Karpas-422 (cell line): ENCODE measurements at regions not wholly inside any gene's neighbourhood (a gene's known extent, or its start where the extent isn't known, plus 50 kb on each side); places are given as distances from the start of the nearest gene placed in this dataset.
"Not testable (repeated sequence)": the region's sequence is repeated elsewhere in the genome, so short reads cannot be mapped to it uniquely, and the experiment has no call there.

Experiments used
- DNase-seq: peaks from one replicate; pipeline ENCODE4 v3.0.0-alpha.2; 2015
- H2AFZ ChIP-seq: fragments of 200-600 bp; sonication (generic); 2 replicates; pipeline ENCODE4 v1.6.1; 2014; ENCODE audit warnings: antibody characterized with exemption, low read length, mixed read lengths
- H3K27ac ChIP-seq: fragments of 200-600 bp; sonication (generic); 2 replicates; pipeline ENCODE4 v1.5.1; 2014; ENCODE audit warnings: mild to moderate bottlenecking, low read length, moderate library complexity
- H3K27me3 ChIP-seq: fragments of 200-600 bp; sonication (generic); 2 replicates; pipeline ENCODE4 v1.6.1; 2014; ENCODE audit warnings: low read length, mixed read lengths
- H3K36me3 ChIP-seq: fragments of 200-600 bp; sonication (generic); 2 replicates; pipeline ENCODE4 v1.6.1; 2014; ENCODE audit warnings: low read length, mixed read lengths; ENCODE audit not compliant: insufficient read depth
- H3K4me1 ChIP-seq: fragments of 200-600 bp; sonication (generic); 2 replicates; pipeline ENCODE4 v1.6.1; 2014; ENCODE audit warnings: mild to moderate bottlenecking, low read length, mixed read lengths
- H3K4me2 ChIP-seq: fragments of 200-600 bp; sonication (generic); 2 replicates; pipeline ENCODE4 v1.6.1; 2014; ENCODE audit warnings: low read length, low read depth, mild to moderate bottlenecking; ENCODE audit not compliant: poor library complexity, severe bottlenecking
- H3K4me3 ChIP-seq: fragments of 200-600 bp; sonication (generic); 2 replicates; pipeline ENCODE4 v1.5.1; 2014; ENCODE audit warnings: mild to moderate bottlenecking, antibody characterized with exemption, low read length, mixed read lengths
- H3K79me2 ChIP-seq: fragments of 200-600 bp; sonication (generic); 2 replicates; pipeline ENCODE4 v1.6.1; 2014; ENCODE audit warnings: mild to moderate bottlenecking, low read length, mixed read lengths
- H3K9ac ChIP-seq: fragments of 200-600 bp; sonication (generic); 2 replicates; pipeline ENCODE4 v1.6.0; 2014; ENCODE audit warnings: low read length
- H3K9me2 ChIP-seq: fragments of 200-600 bp; sonication (generic), shearing (Covaris generic); replicated peaks from 2 replicates; pipeline ENCODE4 v1.6.0; 2014; ENCODE audit warnings: mild to moderate bottlenecking, low read length, moderate library complexity; ENCODE audit not compliant: insufficient read depth
- H3K9me3 ChIP-seq: fragments of 300-700, 200-600 bp; sonication (generic); 2 replicates; pipeline ENCODE4 v1.6.1; 2014; ENCODE audit warnings: low read length, mixed read lengths
- H4K20me1 ChIP-seq: fragments of 200-600 bp; sonication (generic); 2 replicates; pipeline ENCODE4 v1.6.1; 2014; ENCODE audit warnings: mild to moderate bottlenecking, antibody characterized with exemption, low read length, low read depth; ENCODE audit not compliant: insufficient read depth

DNA sequence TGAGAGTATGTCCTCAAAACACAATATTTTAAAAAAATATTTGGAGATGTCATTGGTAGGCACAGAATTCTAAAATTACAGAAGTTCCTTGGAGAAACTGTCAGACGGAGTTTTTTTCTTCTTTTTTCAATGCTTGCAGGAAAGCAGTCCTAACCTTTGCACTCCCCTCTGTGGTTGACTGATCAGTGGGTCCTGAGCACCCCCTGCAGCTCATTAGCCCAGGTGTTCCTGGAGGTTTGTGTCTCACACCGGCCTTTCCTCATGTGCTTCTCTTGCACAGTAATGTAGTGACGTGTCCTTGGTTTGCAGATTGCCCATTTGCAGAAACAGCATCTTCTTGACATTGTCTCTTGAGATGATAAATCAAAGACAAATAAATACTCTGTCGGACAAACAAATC is 513.0 kb downstream of the TMEM121 start:
- peaks cover 8% of the 10 kb centered on the region for H3K4me1 ChIP-seq
- peak; percentile 62 for DNase-seq
- H2AFZ ChIP-seq, result no peak overlapping the region
- no peaks in the 10 kb centered on the region for H3K36me3 ChIP-seq
- H3K79me2 ChIP-seq, result no peaks in the 10 kb centered on the region
- no peaks in the 10 kb centered on the region for H4K20me1 ChIP-seq
- no peaks in the 10 kb centered on the region for H3K27me3 ChIP-seq
- no peaks in the 10 kb centered on the region for H3K9me2 ChIP-seq
- H3K9ac ChIP-seq, result no peak overlapping the region
- no peak overlapping the region for H3K4me2 ChIP-seq
- H3K4me3 ChIP-seq, result no peak overlapping the region
- H3K9me3 ChIP-seq, result no peaks in the 10 kb centered on the region
- no peak overlapping the region for H3K27ac ChIP-seq

- Histone ChIP-seq H3K4me2 (no peak overlapping the region), H3K9ac (no peak overlapping the region), H3K36me3 (no peaks in the 10 kb centered on the region), H3K9me3 (no peaks in the 10 kb centered on the region), H3K4me3 (no peak overlapping the region), H3K4me1 (no peaks in the 10 kb centered on the region), H3K27me3 (no peaks in the 10 kb centered on the region), H3K27ac (no peak overlapping the region), H3K9me2 (no peaks in the 10 kb centered on the region), H4K20me1 (no peaks in the 10 kb centered on the region), H2AFZ (no peak overlapping the region), H3K79me2 (no peaks in the 10 kb centered on the region)
- no peak for DNase-seq
These were observed 518.1 kb downstream of the TMEM121 start for GRCh38 chr14:106044515-106044914.

DNA sequence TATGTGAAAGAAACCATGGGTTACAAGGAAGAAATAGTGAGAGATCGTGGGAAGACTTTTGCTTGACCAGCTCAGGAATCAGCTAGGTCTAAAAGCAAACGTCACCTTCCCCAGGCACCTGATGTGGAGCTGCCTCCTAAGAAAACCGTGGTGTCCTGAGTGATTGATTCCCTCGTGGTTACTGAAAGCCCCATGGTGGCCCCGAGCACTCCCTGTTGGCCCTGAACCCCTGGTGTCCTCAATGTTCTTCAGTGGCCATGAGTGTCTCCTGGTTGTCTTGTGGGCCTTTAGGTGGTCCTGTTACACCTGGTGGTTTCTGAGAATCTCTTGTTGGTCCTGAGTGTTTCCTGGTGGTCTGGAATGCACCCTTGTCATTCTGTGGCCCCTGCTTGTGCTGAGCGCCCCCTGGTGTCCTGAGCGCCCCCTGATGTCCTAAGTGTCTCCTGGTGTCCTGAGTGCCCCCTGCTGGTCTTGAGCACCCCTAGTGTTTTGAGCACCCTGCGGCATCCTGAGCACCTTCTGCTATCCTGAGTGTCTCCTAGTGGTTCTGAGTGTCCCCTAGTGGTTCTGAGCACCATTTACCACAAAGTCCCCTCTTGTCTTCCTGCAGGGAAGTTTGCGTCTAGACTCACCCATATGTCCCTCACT is 518.7 kb downstream of the TMEM121 start:
- no peaks in the 10 kb centered on the region for H3K79me2 ChIP-seq
- H3K36me3 ChIP-seq, result no peaks in the 10 kb centered on the region
- no peak overlapping the region for H3K4me2 ChIP-seq
- H3K9me2 ChIP-seq, result no peaks in the 10 kb centered on the region
- peak; percentile 77 for DNase-seq
- H3K27me3 ChIP-seq, result no peaks in the 10 kb centered on the region
- no peaks in the 10 kb centered on the region for H3K4me1 ChIP-seq
- H3K4me3 ChIP-seq, result no peak overlapping the region
- H2AFZ ChIP-seq, result no peak overlapping the region
- no peak overlapping the region for H3K27ac ChIP-seq
- no peak overlapping the region for H3K9ac ChIP-seq
- no peaks in the 10 kb centered on the region for H4K20me1 ChIP-seq
- H3K9me3 ChIP-seq, result no peaks in the 10 kb centered on the region

GRCh38 chr14:106051796-106052195 is 525.4 kb downstream of the TMEM121 start:
- no peak overlapping the region for H3K4me2 ChIP-seq
- no peak for DNase-seq
- H2AFZ ChIP-seq, result no peak overlapping the region
- H3K27ac ChIP-seq, result no peak overlapping the region
- no peaks in the 10 kb centered on the region for H3K9me3 ChIP-seq
- no peaks in the 10 kb centered on the region for H3K4me1 ChIP-seq
- H3K4me3 ChIP-seq, result no peak overlapping the region
- H3K27me3 ChIP-seq, result no peaks in the 10 kb centered on the region
- no peaks in the 10 kb centered on the region for H3K36me3 ChIP-seq
- no peaks in the 10 kb centered on the region for H4K20me1 ChIP-seq
- no peaks in the 10 kb centered on the region for H3K79me2 ChIP-seq
- no peaks in the 10 kb centered on the region for H3K9me2 ChIP-seq
- no peak overlapping the region for H3K9ac ChIP-seq

- Histone ChIP-seq H3K27ac (no peak overlapping the region), H3K4me1 (no peaks in the 10 kb centered on the region), H3K9me2 (no peaks in the 10 kb centered on the region), H3K79me2 (no peaks in the 10 kb centered on the region), H2AFZ (no peak overlapping the region), H4K20me1 (no peaks in the 10 kb centered on the region), H3K9ac (no peak overlapping the region), H3K4me2 (no peak overlapping the region), H3K27me3 (no peaks in the 10 kb centered on the region), H3K9me3 (no peaks in the 10 kb centered on the region), H3K4me3 (no peak overlapping the region), H3K36me3 (no peaks in the 10 kb centered on the region)
- no peak for DNase-seq
These were observed 528.9 kb downstream of the TMEM121 start for GRCh38 chr14:106055289-106055688.

DNA sequence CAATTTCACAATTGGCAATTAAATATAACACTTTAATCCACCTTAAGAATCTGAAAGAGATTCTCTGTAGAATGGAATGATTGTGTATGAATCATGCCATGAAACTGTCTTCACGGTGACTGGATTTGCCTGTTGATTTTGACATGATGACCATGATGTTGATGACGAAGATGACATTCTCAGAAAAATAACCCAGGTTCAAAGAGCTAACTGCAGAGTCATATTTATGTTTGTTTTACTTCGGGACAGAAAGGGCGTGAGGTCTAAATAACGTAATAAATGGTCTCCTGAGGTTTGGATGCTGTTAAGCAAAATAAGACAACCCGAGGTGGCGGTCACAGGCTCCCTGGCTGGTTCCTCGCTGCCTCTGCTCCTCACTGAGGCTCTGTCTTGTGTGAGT is 532.0 kb downstream of the TMEM121 start:
- Histone ChIP-seq H3K27me3 (no peaks in the 10 kb centered on the region), H3K9ac (no peak overlapping the region), H3K4me2 (no peak overlapping the region), H2AFZ (no peak overlapping the region), H3K36me3 (no peaks in the 10 kb centered on the region), H3K79me2 (no peaks in the 10 kb centered on the region), H4K20me1 (no peaks in the 10 kb centered on the region), H3K4me3 (no peak overlapping the region), H3K4me1 (no peaks in the 10 kb centered on the region), H3K9me2 (no peaks in the 10 kb centered on the region), H3K27ac (no peak overlapping the region), H3K9me3 (no peaks in the 10 kb centered on the region)
- DNase-seq, result no peak

GRCh38 chr14:106060276-106060975 is 534.0 kb downstream of the TMEM121 start:
- H3K4me3 ChIP-seq, result no peak overlapping the region
- H2AFZ ChIP-seq, result no peak overlapping the region
- H3K9me3 ChIP-seq, result no peaks in the 10 kb centered on the region
- H3K4me2 ChIP-seq, result no peak overlapping the region
- H3K9ac ChIP-seq, result no peak overlapping the region
- DNase-seq, result no peak
- no peak overlapping the region for H3K27ac ChIP-seq
- no peaks in the 10 kb centered on the region for H3K79me2 ChIP-seq
- no peaks in the 10 kb centered on the region for H3K4me1 ChIP-seq
- H3K9me2 ChIP-seq, result no peaks in the 10 kb centered on the region
- H3K27me3 ChIP-seq, result no peaks in the 10 kb centered on the region
- no peaks in the 10 kb centered on the region for H3K36me3 ChIP-seq
- no peaks in the 10 kb centered on the region for H4K20me1 ChIP-seq

GRCh38 chr14:106061877-106062500 is 535.6 kb downstream of the TMEM121 start:
- not testable (repeated sequence) for H3K27ac ChIP-seq, H3K36me3 ChIP-seq, H2AFZ ChIP-seq, H3K9me2 ChIP-seq, H3K9me3 ChIP-seq, H3K4me1 ChIP-seq, H4K20me1 ChIP-seq, H3K9ac ChIP-seq, H3K79me2 ChIP-seq, H3K4me3 ChIP-seq, H3K4me2 ChIP-seq, H3K27me3 ChIP-seq
- peak; percentile 43 for DNase-seq
